GM21723 (cell line): ENCODE measurements at regions not wholly inside any gene's neighbourhood (a gene's known extent, or its start where the extent isn't known, plus 50 kb on each side); places are given as distances from the start of the nearest gene placed in this dataset.

ENCODE experiments used
- ATAC-seq: cut with Tn5 transposase; IDR thresholded peaks from one replicate; pipeline ENCODE4 v1.9.1; 2021; ENCODE audit warnings: mild to moderate bottlenecking, moderate library complexity; ENCODE audit not compliant: unreplicated experiment

DNA sequence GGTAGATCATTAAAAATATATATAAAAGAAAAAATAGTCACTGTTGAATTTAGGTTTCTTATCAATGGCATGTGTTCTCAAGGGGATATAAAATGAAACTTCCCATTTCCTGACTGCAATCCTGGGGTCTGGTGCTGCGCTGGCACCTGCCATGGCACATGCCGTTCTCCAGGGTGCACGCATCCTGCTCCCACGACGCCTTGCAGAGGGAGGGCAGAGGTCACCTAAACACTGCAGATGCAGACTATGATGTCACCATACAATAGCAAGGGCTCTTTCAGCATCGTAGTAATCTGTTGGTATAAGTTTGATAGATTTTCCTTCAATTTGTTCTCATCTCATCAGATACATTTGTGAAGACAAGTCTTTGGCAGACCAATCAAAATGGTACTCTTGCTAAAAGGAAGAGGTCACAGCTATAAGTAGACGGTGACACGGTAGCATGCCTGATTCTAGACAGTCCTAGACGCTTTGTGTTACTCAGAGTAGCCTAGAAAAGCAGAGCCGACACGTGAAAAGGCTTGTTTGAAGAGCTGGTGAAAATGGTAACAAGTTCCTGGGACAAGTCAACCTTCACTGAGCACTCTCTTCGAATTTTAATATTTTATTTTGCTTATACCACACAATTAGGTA is 761.4 kb downstream of the DCDC2C start:
- no peak for ATAC-seq

GRCh38 chr2:4465671-4466070 is 762.3 kb downstream of the DCDC2C start:
- no peak for ATAC-seq

DNA sequence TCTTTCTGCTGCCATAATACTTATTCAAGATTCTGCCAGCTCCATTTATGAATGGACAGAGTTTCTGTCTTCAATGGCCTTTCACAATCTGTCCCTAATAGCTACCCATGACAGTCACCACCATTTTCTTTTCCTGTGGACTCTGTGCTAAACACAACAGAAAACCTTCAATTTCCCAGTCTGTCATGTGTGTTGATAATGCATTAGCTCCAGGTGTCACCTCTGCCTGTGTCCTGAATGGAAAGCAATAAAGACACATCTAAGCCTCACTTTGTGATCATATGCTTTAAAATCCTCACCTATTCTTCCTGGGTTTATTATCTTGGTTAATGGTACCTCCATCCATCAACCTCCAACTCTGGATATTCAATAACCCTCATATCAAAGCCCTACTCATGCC is 772.2 kb downstream of the DCDC2C start:
- no peak for ATAC-seq

DNA sequence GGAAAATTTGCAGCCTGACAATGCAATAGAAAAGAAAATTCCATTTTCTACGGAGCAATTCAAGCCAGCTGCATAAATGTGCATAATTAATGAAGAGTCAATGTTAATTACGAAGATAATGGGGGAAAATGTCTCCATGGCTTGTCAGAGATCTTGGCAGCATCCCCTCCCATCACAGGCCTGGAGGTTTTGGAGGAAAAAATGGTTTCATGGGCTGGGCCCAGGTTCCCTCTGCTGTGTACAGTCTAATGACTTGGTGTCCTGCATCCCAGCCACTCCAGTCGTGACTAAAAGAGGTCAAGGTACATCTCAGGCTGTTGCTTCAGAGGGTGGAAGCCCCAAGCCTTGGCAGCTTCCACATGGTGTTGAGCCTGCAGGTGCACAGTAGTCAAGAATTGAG is 779.7 kb downstream of the DCDC2C start:
- ATAC-seq: no peak

DNA sequence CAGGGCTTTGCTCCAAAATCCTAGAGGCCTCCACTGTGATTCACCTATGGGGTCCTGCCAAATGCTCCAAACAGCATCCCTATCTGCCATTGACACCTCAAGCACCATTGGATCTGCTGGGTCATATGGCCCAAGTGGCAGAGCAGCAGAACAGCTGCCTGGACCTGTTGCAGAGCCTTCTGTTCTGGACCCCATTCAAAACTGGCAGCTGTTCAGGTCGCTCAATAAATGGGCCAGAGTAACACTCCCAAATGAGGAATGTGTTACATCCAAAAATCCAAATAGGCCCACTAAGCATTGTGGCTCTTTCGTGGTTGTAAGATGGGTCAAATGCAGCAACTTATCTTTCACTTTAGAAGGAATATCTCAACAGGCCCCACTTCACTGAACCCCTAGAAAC is 783.6 kb downstream of the DCDC2C start:
- ATAC-seq: no peak

DNA sequence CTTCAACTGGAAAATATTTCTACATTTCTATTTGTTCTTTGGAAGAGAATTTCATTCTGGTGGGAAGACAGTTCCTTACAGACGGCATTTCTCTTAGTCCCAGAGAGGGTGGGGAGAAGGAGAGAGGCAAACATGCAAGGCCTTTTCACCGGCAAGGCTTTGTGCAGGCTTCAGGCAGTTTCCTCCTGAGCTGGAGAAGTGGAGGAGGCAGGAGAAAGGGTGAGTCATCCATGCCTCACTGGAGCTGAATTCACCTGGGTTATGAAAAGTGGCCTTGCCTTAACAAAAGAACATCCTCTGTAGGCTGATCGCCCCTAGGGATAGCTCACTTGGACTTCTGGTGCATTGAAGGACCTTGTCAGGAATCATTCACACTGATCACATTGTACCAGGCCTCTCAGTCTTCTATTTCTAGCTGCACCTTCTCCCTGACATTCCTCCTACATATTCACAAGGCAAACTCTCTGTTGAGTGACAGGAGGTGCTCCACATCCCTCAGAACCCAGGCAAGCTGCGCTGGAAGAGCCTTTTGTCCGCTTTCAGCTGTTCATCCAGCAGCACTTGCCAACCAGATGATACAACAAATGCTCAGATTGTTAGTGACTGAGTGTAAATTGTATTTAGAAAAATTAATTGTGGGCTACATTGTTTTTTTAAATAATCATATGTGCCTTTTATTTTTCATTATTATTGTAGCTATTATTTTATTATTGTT is 796.1 kb downstream of the DCDC2C start:
- ATAC-seq: no peak

- ATAC-seq: no peak
These were observed 798.1 kb downstream of the DCDC2C start for GRCh38 chr2:4501525-4501924.

DNA sequence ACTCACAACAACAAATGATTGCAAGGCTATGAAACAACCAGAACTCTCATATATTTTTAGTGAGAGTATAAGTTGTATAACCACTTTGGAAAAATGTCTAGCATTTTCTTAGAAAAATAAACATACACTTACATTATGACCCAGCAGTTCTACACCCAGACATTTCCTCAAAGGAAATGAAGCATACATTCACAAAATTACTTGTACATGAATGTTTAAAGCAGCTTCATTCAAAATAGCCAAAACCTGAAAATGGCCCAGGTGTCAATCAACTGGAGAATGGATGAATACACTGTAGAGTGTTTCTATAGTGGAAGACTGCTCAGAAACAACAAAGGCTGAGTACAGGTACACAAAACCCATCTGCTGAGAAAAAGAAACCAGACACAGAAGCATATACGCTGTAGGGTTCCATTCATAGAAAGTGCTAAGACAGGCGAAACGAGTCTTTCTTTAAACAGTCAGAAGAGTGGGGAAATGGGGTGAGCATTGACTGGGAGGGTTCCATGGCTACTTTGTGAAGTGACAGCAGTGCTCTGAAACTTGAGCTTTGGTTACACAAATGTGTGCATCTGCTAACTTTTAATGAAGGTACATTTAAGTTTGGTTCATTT is 799.0 kb downstream of the DCDC2C start:
- ATAC-seq: no peak

- no peak for ATAC-seq
These were observed 804.3 kb downstream of the DCDC2C start for GRCh38 chr2:4507661-4508060.

GRCh38 chr2:4515871-4516761 is 812.7 kb downstream of the DCDC2C start:
- no peak for ATAC-seq

DNA sequence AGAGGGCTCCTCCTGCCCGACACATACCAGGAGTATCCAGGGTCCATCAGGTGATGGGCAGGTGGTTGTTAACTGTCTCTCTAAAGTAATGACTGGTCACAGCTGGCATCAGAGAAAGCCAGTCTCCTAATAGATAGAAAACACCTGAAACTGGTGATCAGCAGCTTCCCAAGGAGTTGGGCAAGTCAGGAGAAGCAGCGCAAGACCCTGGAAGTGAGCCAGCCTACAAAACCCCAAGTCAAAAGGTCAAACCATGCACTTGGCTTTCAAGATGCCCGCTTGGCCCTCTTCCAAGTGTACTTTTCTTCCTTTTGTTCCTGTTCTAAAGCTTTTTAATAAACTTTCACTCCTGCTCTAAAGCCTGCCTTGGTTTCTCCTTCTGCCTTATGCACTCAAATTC is 815.2 kb downstream of the DCDC2C start:
- ATAC-seq: no peak

- ATAC-seq: no peak
These were observed 819.4 kb downstream of the DCDC2C start for GRCh38 chr2:4522498-4523421.

DNA sequence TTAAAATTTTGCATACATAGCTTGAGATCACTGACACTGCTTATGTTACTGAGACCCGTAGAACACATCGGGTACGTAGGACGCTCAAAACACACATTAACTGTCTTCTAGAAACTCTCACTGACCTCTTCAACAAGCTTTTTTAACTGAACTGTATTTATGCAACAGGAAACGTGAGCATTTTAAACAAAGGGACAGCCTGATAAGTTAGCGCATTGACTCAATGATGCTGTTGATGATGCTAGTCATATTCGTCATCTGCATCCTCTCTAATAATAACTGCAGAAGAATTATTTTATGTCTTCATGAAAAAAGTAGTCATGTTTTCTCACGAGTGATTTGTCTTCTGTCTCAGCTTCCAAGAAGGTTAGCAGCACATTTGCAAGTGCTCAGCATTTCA is 824.0 kb downstream of the DCDC2C start:
- ATAC-seq: no peak

- no peak for ATAC-seq
These were observed 824.9 kb downstream of the DCDC2C start for GRCh38 chr2:4528246-4528645.

DNA sequence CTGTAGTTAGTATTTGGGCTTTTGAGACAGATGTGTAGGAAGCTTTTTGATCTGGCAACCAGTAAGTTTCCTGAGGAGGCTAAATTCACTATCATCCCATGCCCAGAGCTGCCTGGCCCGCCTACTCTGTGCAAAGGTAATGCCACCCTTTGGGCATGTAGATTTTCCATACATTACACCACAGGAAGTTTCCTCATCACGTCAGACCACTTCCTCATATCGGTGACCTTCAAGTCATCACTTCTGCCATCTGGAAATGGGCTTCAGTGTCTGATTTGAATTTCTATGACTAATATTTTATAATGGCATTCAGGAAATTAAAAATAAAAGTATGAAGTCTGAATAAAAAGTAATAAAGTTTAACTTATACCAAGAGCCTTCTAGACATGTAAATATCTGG is 825.4 kb downstream of the DCDC2C start:
- no peak for ATAC-seq

- no peak for ATAC-seq
These were observed 826.4 kb downstream of the DCDC2C start for GRCh38 chr2:4529738-4530137.

DNA sequence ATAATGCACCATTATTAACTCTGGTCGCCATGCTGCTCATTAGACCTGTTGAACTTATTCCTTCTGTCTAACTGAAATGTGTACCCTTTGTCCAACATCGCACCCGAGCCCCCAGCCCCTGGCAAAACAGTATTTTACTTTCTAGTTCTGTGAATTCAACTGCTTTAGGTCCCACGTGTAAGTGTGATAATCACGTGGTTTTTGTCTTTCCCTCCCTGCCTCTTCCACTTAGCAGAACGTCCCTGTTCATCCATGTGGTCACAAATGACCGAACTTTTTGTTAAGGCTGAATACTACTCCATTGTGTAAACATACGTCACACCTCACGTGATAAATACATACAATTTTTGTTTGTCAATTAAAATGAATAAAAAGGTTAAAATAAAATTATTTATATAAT is 826.9 kb downstream of the DCDC2C start:
- ATAC-seq: no peak

DNA sequence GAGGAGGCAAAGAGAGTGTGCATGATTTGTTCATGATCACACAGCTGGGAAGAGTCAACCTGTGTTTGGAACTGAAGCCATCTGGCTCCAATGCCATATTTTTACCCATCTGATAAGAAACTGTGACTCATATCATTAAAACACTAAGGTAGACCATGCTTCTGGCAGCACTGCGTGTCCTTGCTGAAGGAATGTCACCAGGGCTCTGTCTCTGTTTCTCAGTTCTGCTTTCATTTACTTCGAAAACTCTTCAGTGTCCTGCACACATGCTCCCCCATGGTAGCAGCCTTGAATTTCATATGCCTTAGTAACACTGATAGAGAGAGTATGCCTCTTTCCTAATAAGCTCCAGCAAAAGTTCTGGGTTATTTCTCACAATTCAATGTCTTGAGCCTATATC is 830.4 kb downstream of the DCDC2C start:
- peak; percentile 52 for ATAC-seq

GRCh38 chr2:4539121-4539520 is 835.7 kb downstream of the DCDC2C start:
- ATAC-seq: no peak

DNA sequence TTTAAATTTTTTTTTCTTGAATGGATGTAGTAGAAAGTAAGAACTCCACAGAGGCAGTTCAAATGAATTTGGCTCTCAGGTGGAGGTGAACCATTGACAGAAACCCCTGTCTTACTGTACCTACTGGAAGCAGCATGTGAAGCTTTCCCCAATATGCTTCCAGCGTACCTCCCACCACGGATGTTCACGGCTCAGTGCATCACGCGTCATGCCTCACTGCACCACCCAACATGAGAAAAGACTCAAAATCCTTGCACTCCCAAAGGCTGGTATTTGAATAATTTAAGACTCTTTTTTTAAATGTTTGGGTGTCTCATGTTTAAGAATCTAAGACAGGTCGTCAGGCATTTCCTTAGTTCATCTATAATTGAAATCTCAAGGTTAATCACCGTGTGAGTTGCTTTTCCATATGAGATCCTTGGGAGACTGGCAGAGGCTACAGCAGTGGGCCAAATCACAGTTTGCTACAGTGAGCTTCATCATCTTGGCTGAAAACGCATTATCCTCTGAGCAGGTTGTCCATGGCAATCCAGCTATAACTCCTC is 846.4 kb downstream of the DCDC2C start:
- ATAC-seq: no peak
